Stomach smooth muscle (tissue), 2 donors: ENCODE measurements at regions not wholly inside any gene's neighbourhood (a gene's known extent, or its start where the extent isn't known, plus 50 kb on each side); places are given as distances from the start of the nearest gene placed in this dataset.

Experiments used
- H3K27ac ChIP-seq: one replicate; pipeline ENCODE4 v1.7.0; 2013; ENCODE audit warnings: mild to moderate bottlenecking, low read length, inconsistent platforms
- H3K27me3 ChIP-seq, 2 donors: one replicate each; pipeline ENCODE4 v1.7.0; 2013; ENCODE audit warnings: low read length in 2 of 2; ENCODE audit not compliant: insufficient read depth in 2 of 2, control insufficient read depth in 1 of 2
- H3K36me3 ChIP-seq, 2 donors: one replicate each; pipeline ENCODE4 v1.7.0; 2013; ENCODE audit warnings: low read length in 2 of 2; ENCODE audit not compliant: control insufficient read depth in 2 of 2, insufficient read depth in 2 of 2
- H3K4me1 ChIP-seq: one replicate; pipeline ENCODE4 v1.7.0; 2013; ENCODE audit warnings: low read length; ENCODE audit not compliant: control insufficient read depth, insufficient read depth
- H3K4me3 ChIP-seq, 2 donors: one replicate each; pipeline ENCODE4 v1.7.0; 2013; ENCODE audit warnings: low read length in 2 of 2
- H3K9ac ChIP-seq, 2 donors: one replicate each; pipeline ENCODE4 v1.7.0; 2013; ENCODE audit warnings: low read length in 2 of 2, mild to moderate bottlenecking in 1 of 2
- H3K9me3 ChIP-seq, 2 donors: one replicate each; pipeline ENCODE4 v1.7.0; 2013; ENCODE audit warnings: low read length in 2 of 2; ENCODE audit not compliant: control insufficient read depth in 2 of 2
- donor health status: healthy.
- donor health status: Pancreatic carcinoma.

GRCh38 chr2:51624995-51625394, 593.1 kb upstream of the NRXN1 start:
- peaks cover 0 to 2% of the 10 kb centered on the region in 2 donors for H3K9me3 ChIP-seq
- H3K27ac ChIP-seq, result no peak overlapping the region
- no peak overlapping the region for H3K9ac ChIP-seq
- no peaks in the 10 kb centered on the region for H3K4me1 ChIP-seq
- H3K4me3 ChIP-seq, result no peak overlapping the region
- no peaks in the 10 kb centered on the region for H3K36me3 ChIP-seq
- no peaks in the 10 kb centered on the region for H3K27me3 ChIP-seq

- Histone ChIP-seq H3K4me1 (no peaks in the 10 kb centered on the region), H3K36me3 (no peaks in the 10 kb centered on the region), H3K9ac (no peak overlapping the region), H3K9me3 (no peaks in the 10 kb centered on the region), H3K27me3 (no peaks in the 10 kb centered on the region), H3K27ac (no peak overlapping the region), H3K4me3 (no peak overlapping the region)
These were observed 588.9 kb upstream of the NRXN1 start for GRCh38 chr2:51620796-51621195.

- Histone ChIP-seq H3K9ac (no peak overlapping the region), H3K27ac (no peak overlapping the region), H3K4me3 (no peak overlapping the region), H3K27me3 (no peaks in the 10 kb centered on the region), H3K9me3 (no peaks in the 10 kb centered on the region), H3K36me3 (no peaks in the 10 kb centered on the region), H3K4me1 (no peaks in the 10 kb centered on the region)
These were observed 588.0 kb upstream of the NRXN1 start for GRCh38 chr2:51619961-51620360.

GRCh38 chr2:51612387-51612786, 580.5 kb upstream of the NRXN1 start:
- H3K27me3 ChIP-seq, result no peaks in the 10 kb centered on the region
- no peak overlapping the region for H3K27ac ChIP-seq
- no peaks in the 10 kb centered on the region for H3K4me1 ChIP-seq
- peaks cover 5 to 10% of the 10 kb centered on the region in 2 donors for H3K9me3 ChIP-seq
- H3K36me3 ChIP-seq, result no peaks in the 10 kb centered on the region
- no peak overlapping the region for H3K9ac ChIP-seq
- H3K4me3 ChIP-seq, result no peak overlapping the region

GRCh38 chr2:51601706-51602105, 569.8 kb upstream of the NRXN1 start:
- Histone ChIP-seq H3K27me3 (no peaks in the 10 kb centered on the region), H3K4me3 (no peak overlapping the region), H3K9me3 (no peaks in the 10 kb centered on the region), H3K27ac (no peak overlapping the region), H3K9ac (no peak overlapping the region), H3K36me3 (no peaks in the 10 kb centered on the region), H3K4me1 (no peaks in the 10 kb centered on the region)

DNA sequence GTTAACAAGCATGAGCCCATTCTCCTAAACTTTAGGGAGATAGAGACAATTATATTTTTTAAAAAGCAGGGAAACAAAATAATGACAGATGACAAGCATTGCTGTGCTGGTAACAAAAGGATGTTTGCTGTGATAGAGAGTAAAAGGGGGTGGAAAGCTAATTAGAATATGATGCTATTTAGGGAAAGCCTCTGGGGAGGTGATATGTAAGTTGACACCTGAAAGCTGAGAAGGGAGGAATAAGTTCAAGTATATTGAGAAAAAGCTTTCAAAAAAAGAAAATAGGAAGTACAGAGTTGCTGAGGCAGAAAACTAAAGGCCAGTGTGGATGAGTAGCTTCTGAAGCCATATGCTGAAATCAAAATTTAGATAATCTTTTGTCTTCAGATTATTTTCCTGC, 565.2 kb upstream of the NRXN1 start:
- H3K4me3 ChIP-seq, result no peak overlapping the region
- no peaks in the 10 kb centered on the region for H3K9me3 ChIP-seq
- H3K36me3 ChIP-seq, result no peaks in the 10 kb centered on the region
- H3K4me1 ChIP-seq, result no peaks in the 10 kb centered on the region
- H3K9ac ChIP-seq, result no peak overlapping the region
- no peaks in the 10 kb centered on the region for H3K27me3 ChIP-seq
- H3K27ac ChIP-seq, result no peak overlapping the region

DNA sequence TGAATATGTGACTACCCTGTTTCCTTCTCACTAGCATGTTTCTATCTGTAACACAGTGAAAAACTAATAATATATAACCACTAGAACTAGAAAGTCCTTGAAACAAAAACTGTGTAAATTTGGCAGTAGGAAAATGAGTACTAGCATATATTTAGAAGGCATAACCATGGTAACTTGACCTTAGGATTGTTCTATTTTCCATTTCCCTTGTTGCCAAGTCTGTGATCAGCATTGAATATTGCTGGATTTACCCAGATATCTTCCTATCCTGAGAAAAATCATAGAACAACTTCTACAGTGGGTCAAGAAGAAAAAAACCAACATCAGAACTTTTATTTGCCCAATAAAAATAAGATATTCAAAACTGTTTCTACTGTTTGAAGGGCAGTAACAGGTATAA, 563.9 kb upstream of the NRXN1 start:
- Histone ChIP-seq H3K27me3 (no peaks in the 10 kb centered on the region), H3K4me1 (no peaks in the 10 kb centered on the region), H3K36me3 (no peaks in the 10 kb centered on the region), H3K27ac (no peak overlapping the region), H3K9me3 (no peaks in the 10 kb centered on the region), H3K9ac (no peak overlapping the region), H3K4me3 (no peak overlapping the region)

DNA sequence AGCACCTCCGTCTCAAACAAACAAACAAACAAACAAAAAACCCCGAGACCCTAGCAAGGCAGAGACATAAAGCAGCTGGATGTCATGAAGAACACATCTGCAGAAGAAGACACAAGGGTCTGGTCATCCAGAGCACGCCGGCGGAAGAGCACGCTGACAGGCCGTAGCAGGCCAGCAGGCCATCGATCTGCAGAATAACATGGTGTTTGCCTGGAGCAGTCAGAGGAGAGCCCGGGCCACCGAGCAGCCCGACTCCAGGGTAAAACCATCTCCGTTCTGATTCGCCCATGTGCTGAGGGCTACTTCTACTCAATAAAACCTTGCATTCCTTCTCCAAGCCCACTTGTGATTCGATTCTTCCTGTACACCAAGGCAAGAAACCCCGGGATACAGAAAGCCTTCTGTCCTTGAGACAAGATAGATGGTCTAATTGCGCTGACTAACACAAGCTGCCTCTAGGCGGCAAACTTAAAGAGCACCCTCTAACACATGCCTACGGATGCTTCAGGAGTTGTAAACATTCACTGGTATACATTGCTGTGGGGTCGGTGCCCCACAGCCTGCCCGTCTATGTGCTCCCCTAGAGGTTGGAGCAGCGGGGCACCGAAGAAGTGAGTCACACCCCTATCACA, 549.8 kb upstream of the NRXN1 start:
- H3K4me1 ChIP-seq, result no peaks in the 10 kb centered on the region
- no peak overlapping the region for H3K4me3 ChIP-seq
- H3K9me3 ChIP-seq, result no peaks in the 10 kb centered on the region
- H3K27me3 ChIP-seq, result no peaks in the 10 kb centered on the region
- no peaks in the 10 kb centered on the region for H3K36me3 ChIP-seq
- no peak overlapping the region for H3K27ac ChIP-seq
- H3K9ac ChIP-seq, result no peak overlapping the region

GRCh38 chr2:51579412-51579811, 547.5 kb upstream of the NRXN1 start:
- Histone ChIP-seq H3K27me3 (no peaks in the 10 kb centered on the region), H3K9me3 (no peaks in the 10 kb centered on the region), H3K4me3 (no peak overlapping the region), H3K4me1 (no peaks in the 10 kb centered on the region), H3K27ac (no peak overlapping the region), H3K9ac (no peak overlapping the region), H3K36me3 (no peaks in the 10 kb centered on the region)

- no peak overlapping the region for H3K27ac ChIP-seq
- H3K9ac ChIP-seq, result no peak overlapping the region
- H3K36me3 ChIP-seq, result no peaks in the 10 kb centered on the region
- H3K9me3 ChIP-seq, result no peaks in the 10 kb centered on the region
- H3K4me1 ChIP-seq, result no peaks in the 10 kb centered on the region
- H3K27me3 ChIP-seq, result no peaks in the 10 kb centered on the region
- H3K4me3 ChIP-seq, result no peak overlapping the region
These were observed 543.2 kb upstream of the NRXN1 start for GRCh38 chr2:51575181-51575580.

DNA sequence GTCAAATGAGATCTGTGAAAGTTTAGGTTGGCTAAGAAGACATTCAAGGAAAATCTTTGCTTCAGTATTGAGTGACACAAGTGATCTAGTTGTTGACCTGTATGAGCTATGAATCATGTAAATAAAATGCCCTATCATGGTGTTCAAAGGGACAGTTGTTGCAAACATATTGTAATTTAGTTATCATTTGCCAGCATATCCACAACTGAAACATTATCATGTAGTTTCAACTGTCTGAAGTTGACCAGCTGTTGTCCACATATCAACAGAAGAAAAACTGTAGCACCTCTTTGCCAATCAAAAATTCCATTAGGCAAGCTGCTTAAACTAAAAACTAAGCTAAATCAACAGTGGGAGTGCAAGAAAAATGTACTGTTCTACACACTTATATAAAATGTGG, 527.1 kb upstream of the NRXN1 start:
- H3K9ac ChIP-seq, result no peak overlapping the region
- H3K27me3 ChIP-seq, result no peaks in the 10 kb centered on the region
- H3K9me3 ChIP-seq, result no peaks in the 10 kb centered on the region
- no peak overlapping the region for H3K4me3 ChIP-seq
- no peaks in the 10 kb centered on the region for H3K36me3 ChIP-seq
- H3K4me1 ChIP-seq, result no peaks in the 10 kb centered on the region
- no peak overlapping the region for H3K27ac ChIP-seq
